ENCODE measurements at regions not wholly inside any gene's neighbourhood (a gene's known extent, or its start where the extent isn't known, plus 50 kb on each side); places are given as distances from the start of the nearest gene placed in this dataset.

GRCh38 chr13:22138947-22139346 is 468.1 kb downstream of the FGF9 start:
- ChIA-PET CTCF (no interaction called here), RAD21 (ENCODE audit: low non-redundant PET in 1 of 2, low total read pairs in 2 of 2, uncharacterized antibody in 2 of 2, unreplicated experiment in 2 of 2) (no interaction called here), POLR2A (no interaction called here)
- H3K79me2 ChIP-seq (ENCODE audit: insufficient read depth, low read length): no peaks in the 10 kb centered on the region
- ATAC-seq: no peak
- no peaks in the 10 kb centered on the region for H3K9me2 ChIP-seq (ENCODE audit: insufficient read depth)
- H3K36me3 ChIP-seq (ENCODE audit: control insufficient read depth in 1 of 2, insufficient read depth in 2 of 2, low read length in 2 of 2): no peaks in the 10 kb centered on the region
- H3K4me1 ChIP-seq (ENCODE audit: control insufficient read depth in 1 of 2, insufficient read depth in 2 of 2, low read length in 2 of 2): no peaks in the 10 kb centered on the region
- no peak overlapping the region for H3K4me3 ChIP-seq (replicated peaks in 1 of 2; ENCODE audit: low read depth in 1 of 2, low read length in 2 of 2)
- H3K4me2 ChIP-seq (ENCODE audit: low read length): no peak overlapping the region
- intact Hi-C loops (cut with micrococcal nuclease): no loop called here
- DNase-seq (ENCODE audit: low read depth, low spot score): no peak
- no peak overlapping the region for H2AFZ ChIP-seq (ENCODE audit: low read depth, low read length, poor library complexity, severe bottlenecking)
- TF ChIP-seq POLR2AphosphoS5 (IDR thresholded peaks at IDR 0.05; ENCODE audit: low read depth, low read length) (no peak), ZNF274 (IDR thresholded peaks at IDR 0.05; ENCODE audit: low read depth, low read length) (no peak), EZH2phosphoT487 (IDR thresholded peaks at IDR 0.05; ENCODE audit: borderline replicate concordance) (no peak), JUND (IDR thresholded peaks at IDR 0.05) (no peak), TCF7L2 (IDR thresholded peaks at IDR 0.05; ENCODE audit: borderline replicate concordance, extremely low read depth, insufficient read depth, insufficient read length) (no peak), FOSL1 (IDR thresholded peaks at IDR 0.05; ENCODE audit: low read depth) (no peak), POLR2A (IDR thresholded peaks at IDR 0.05; ENCODE audit: borderline replicate concordance, extremely low read depth, insufficient read depth, insufficient read length) (no peak), ZBTB33 (IDR thresholded peaks at IDR 0.05; ENCODE audit: extremely low read depth, insufficient replicate concordance, low read length) (no peak), YY1 (IDR thresholded peaks at IDR 0.05; ENCODE audit: extremely low read depth, insufficient replicate concordance, low read depth, low read length) (no peak), SRF (IDR thresholded peaks at IDR 0.05; ENCODE audit: low read depth) (no peak), RAD21 (IDR thresholded peaks at IDR 0.05; ENCODE audit: low read depth) (no peak), REST (IDR thresholded peaks at IDR 0.05; ENCODE audit: low read depth) (no peak)
- no peaks in the 10 kb centered on the region for H4K20me1 ChIP-seq (ENCODE audit: insufficient read depth)
- no peaks in the 10 kb centered on the region for H3K9me3 ChIP-seq (ENCODE audit: control insufficient read depth in 1 of 2, insufficient read depth in 1 of 2, low read depth in 1 of 2, low read length in 2 of 2)
- peaks cover 13% of the 10 kb centered on the region; the same call in 1 of the 2 replicates for H3K27me3 ChIP-seq (ENCODE audit: insufficient read depth, low read length)
- BruUV-seq (replicated peaks): no TSS peak
- no peak overlapping the region for H3K9ac ChIP-seq (ENCODE audit: low read length)
- H3K27ac ChIP-seq (ENCODE audit: low read depth, low read length): no peak overlapping the region

Data from HCT116 (cell line).